ENCODE measurements at regions not wholly inside any gene's neighbourhood (a gene's known extent, or its start where the extent isn't known, plus 50 kb on each side); places are given as distances from the start of the nearest gene placed in this dataset.

DNA sequence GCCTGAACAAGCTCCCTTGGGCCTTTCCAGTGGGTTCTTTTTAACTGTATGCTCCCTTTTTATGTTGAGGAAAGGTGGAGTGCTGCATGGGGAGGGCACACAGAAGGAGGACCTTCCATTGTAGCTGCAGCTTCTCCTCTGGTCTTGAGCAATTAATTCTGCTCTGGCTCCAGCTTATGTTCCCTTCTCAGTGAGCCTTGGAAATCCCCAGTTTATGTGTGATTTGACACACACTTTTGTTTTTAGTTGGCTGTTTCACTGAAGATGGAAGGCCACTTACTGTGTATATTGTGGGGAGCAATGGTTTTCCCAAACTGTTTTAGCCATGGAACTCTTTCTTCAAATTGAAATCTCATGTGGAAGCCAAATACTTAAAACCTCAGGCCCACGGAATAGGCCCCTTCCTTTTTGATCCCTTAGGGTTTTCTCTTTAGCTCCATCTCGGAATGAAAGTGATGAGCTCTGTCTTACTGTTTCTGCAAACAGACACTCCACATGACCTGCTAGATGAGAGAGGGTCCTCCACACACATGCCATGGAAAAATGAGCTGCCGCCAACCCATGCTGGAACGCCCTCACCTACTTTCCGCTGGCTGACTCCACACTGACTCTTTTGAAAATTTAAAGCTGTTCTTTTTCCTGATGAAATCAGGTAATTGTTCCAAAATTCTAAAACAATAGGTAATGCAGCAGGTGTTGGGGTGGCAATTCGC lies 280.9 kb upstream of the SIX2 start:
- H3K4me3 ChIP-seq (ENCODE audit: low read depth, low read length) = no peak overlapping the region
- no peak for TF ChIP-seq CTCF (IDR thresholded peaks at IDR 0.05; ENCODE audit: borderline replicate concordance, insufficient read depth, low read depth, low read length)

- no peak for TF ChIP-seq CTCF (IDR thresholded peaks at IDR 0.05; ENCODE audit: borderline replicate concordance, insufficient read depth, low read depth, low read length)
- no peak overlapping the region for H3K4me3 ChIP-seq (ENCODE audit: low read depth, low read length)
Observed at GRCh38 chr2:45288532-45289417, 279.5 kb upstream of the SIX2 start.

DNA sequence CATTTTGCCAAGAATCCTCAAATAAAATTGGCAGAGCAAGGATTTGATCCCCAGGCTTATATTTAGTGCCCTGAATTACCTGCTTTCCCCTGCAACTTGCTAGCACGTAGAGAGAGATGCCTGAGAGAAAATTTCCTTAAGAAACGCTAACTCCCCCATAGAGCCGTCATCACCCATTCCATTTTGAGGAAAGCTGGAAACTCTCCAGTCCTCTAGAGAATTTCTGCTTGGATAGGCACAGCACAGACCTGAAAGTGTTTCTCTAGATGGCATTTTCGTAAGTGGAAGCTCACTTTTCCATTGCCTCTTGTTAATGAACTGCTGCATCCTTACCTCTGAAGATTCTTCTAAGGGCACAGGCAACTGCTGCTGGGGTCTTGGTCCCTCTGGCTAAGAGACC lies 277.8 kb upstream of the SIX2 start:
- H3K4me3 ChIP-seq (ENCODE audit: low read depth, low read length) = no peak overlapping the region
- TF ChIP-seq CTCF (IDR thresholded peaks at IDR 0.05; ENCODE audit: borderline replicate concordance, insufficient read depth, low read depth, low read length) = no peak

DNA sequence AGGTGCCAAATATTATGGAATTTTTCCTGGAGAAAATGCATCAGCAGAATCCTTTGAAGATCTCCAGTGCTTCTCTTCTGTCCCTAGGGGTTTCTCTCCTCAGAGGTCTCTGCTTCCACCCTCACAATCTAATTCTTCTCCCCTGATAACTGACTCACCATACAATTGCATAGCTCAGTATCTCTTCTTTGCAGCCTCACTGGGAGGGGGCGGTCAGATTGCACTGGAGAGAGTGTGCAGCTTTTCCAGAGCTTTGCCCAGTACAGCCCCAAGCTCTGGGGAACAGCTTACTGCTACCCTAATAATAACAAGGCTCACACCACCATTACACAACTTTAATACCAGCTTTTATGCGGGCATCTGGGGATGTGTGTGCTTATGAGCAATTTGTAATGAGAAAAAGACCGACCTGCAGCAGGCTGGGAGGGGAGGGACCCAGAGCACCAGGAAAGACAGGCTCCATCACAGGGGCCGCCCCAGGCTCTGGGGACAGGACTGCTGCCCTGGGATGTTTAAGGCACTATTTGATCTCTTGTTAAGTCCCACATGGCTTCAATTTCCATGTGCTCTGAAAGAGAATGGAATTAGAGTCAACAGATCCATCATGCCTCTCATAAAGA lies 276.6 kb upstream of the SIX2 start:
- TF ChIP-seq CTCF (IDR thresholded peaks at IDR 0.05; ENCODE audit: borderline replicate concordance, insufficient read depth, low read depth, low read length) = no peak
- no peak overlapping the region for H3K4me3 ChIP-seq (ENCODE audit: low read depth, low read length)

GRCh38 chr2:45285311-45285710 lies 276.1 kb upstream of the SIX2 start:
- no peak overlapping the region for H3K4me3 ChIP-seq (ENCODE audit: low read depth, low read length)
- TF ChIP-seq CTCF (IDR thresholded peaks at IDR 0.05; ENCODE audit: borderline replicate concordance, insufficient read depth, low read depth, low read length) = no peak

DNA sequence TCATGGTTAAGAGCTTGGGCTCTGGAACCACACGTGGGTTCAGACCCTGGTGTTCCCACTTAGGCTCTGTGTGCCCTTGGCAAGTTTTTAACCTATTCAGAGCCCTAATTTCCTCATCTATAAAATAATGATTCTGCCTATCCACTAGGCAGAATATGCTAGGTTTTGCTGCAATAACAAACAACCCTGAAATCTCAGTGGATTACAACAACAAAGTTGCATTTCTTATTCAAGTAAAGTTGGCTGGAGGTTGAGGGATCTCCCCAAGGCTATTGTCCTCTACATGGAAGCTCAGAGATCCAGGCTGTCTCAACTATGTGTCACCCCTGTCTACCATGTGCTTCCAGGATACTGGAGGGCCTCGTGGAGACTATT lies 275.4 kb upstream of the SIX2 start:
- no peak for TF ChIP-seq CTCF (IDR thresholded peaks at IDR 0.05; ENCODE audit: borderline replicate concordance, insufficient read depth, low read depth, low read length)
- H3K4me3 ChIP-seq (ENCODE audit: low read depth, low read length) = no peak overlapping the region
